HG03139 (cell line): ENCODE measurements at regions not wholly inside any gene's neighbourhood (a gene's known extent, or its start where the extent isn't known, plus 50 kb on each side); places are given as distances from the start of the nearest gene placed in this dataset.
A peak's percentile ranks its signal among the peaks of the same experiment; 100 is the strongest.

Experiments used
- ATAC-seq: cut with Tn5 transposase; IDR thresholded peaks from one replicate; pipeline ENCODE4 v1.9.1; 2021; ENCODE audit not compliant: unreplicated experiment

GRCh38 chr6:95142101-95142500, 435.2 kb upstream of the MANEA start:
- ATAC-seq = no peak

- no peak for ATAC-seq
Observed at GRCh38 chr6:95142661-95143335, 434.5 kb upstream of the MANEA start.

DNA sequence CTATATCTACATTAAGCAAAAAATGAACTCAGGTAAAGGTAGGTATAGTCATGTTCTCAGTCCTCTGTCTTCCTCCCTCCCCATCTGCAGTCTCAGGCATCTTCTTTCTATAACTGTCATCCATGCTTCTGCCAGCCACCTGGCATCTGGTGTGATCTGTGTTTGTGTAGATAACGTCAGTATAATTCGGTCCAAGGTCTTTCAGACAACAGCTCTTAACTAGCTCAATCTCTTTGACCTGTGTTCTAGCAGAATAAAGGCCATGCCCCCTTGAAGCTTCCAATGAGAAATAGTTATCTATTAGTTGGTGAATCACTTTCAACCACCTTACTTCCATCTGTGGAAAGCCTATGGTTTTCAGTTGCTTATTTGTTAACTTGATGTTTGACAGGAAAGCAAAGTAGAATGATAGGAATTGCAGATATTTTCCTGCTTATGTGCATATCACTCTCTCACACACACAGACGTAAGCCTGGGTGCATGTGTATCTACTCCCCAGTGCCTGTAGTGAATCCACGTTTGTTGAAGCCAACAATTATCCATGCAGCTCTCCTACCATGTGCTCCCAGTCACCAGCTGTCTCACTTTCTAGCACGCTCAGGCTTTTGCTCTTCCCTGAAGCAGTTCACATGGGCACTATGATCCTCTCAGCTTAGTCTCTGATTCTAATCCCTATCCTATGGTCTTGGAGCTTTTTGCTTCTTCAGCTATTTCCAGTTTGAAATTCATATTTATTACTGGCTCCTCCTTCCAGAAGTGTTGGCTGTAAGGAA, 433.7 kb upstream of the MANEA start:
- no peak for ATAC-seq

- ATAC-seq = no peak
Observed at GRCh38 chr6:95145457-95145856, 431.9 kb upstream of the MANEA start.

DNA sequence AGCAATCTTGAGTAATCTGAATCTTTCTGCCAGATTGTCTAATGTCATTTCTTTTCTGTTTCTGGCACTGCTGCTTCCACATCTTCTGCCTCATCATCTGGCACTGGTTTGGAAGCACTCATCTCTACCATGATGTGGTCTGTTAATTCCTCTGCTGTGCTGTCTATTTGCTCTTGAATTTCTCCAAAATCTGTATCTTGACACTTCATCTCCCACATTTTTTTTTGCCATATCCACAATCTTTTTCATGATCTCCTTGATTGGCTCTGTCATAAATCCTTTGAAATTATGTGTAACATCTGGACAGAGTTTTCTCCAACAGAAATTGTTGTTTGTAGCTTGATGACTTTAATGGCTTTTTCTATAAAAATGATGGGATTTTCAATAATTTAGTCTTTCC, 417.8 kb upstream of the MANEA start:
- ATAC-seq = no peak

DNA sequence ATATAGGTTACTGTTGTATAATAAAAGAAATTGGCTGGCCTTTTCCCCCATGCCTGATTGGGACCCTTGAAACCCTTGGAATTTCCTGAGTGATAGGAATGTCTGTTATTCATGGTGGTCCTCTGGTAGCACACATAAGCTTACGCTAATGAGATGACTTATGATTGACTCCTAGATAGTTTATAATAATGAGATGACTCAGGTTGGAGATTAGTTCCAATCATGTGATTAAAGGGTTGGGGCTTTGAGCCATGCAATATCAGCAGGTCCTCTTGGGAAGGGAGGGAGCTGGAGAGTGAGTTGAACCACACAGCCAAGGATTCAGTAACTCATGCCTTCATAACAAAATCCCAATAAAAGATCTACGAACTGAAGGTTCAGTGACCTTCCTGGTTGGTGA, 407.6 kb upstream of the MANEA start:
- ATAC-seq = no peak

DNA sequence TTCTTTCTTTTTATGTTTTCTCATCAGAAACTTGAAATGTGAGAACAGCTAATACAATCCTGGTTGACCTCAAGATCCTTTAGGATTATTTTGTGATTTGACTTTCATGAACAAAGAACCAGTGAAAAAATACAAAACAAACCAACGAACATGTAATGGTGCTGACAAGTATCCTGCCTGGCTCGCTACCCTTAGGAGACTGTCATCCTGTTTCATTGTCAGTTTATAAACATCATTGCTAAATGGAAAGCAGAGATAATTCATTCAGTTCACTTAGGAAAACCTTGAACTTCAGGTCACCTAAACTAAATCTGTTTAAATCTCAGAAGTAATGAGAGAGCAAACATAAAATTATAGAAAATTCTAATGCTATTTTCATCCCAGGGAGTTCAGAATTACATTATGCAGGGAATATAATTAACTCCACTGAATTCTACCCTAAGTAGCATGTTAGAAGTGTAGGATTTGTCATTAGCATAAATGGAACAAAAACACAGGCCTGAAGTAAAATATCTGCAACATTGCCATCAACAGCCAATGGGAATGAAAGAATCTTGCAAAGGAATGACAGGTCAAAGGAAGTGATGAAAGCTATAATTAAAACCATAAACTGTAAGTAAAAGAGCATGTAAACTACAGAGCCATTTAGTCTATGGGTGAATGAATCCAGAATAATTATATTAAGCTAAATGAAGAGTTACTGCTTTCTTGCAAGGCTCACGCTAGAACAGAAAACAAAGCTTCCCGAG, 401.2 kb upstream of the MANEA start:
- no peak for ATAC-seq

GRCh38 chr6:95185874-95186273, 391.5 kb upstream of the MANEA start:
- ATAC-seq = no peak

- no peak for ATAC-seq
Observed at GRCh38 chr6:95186710-95187109, 390.6 kb upstream of the MANEA start.

DNA sequence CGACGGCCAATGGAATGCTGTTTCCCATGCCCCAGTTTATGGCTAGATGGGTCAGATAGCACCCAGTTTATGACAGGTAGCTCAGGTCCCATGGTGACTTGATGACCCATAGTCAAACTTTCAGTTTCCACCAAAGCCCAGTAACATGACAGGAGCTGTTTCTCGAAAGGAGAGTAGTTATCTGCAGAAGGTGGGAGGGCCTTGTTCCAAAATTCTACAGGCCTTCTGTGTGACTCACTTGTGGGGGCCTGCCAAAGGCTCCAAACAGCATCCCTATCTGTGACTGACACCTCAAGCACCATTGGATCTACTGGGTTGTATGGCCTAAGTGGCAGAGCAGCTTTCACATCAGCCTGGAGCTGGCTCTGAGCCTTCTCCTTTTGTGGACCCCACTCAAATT, 379.7 kb upstream of the MANEA start:
- ATAC-seq = no peak

DNA sequence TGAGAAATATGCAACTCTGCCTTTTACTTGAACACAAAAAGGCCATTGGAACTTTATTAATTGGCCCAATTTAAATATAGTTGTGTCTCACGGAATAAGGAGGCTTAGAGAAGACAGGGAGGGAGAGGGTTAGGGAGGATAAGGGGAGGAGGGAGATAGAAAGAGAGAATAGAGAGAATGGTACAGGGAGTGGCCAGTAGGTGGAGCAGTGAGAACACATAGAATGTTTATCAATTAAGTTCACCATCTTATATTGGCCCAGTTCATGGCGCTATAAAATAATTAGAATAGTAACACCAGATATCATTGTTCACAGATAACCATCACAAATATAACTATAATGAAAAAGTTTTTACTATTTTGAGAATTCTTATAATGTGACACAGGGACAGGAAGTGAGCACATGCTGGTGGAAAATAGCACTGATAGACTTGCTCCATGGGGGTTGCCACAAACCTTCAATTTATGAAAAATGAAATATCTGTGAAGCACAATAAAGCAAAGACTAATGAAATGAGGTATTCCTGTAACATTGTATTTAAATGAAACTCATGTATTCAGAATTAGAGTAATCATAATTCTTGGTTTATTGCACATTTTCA, 374.1 kb upstream of the MANEA start:
- ATAC-seq = peak; percentile 96

GRCh38 chr6:95204178-95204577, 373.2 kb upstream of the MANEA start:
- ATAC-seq = no peak

GRCh38 chr6:95208621-95209020, 368.7 kb upstream of the MANEA start:
- ATAC-seq = no peak

DNA sequence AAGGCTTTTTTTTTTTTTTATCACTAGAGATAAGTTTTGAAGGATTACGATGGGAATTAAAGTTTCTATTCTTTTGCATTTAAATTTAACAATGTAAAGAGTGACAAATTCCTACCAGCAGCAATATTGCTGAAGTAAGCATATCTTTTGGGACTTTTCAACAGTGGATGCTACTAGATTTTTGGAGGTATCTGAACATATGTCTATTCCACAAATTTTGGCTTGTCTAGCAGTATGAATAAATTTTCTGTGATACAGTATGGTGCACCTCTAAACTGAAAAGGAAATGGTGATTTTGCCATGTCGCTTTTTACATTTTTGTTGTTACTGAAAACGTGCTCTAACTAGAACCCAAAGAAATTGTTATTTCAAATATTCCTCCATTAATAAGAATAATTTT, 368.3 kb upstream of the MANEA start:
- no peak for ATAC-seq

DNA sequence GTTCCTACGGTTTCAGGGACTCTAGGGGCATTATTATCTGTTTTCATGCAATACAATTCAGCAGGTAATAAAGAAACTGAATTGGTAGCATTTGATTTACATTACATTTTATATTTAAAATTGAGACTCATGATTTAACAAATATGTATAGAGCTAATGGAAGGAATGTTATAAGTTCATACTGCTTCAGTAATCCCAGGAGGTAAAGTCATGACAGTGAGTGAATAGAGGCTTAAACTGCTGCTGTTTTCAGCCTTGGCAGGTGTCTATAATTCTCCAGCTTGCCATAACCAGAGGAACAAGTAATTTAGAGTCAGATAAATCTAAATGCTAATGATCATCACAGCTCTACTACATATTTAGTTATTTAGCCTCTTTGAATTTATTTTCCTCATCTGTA, 360.8 kb upstream of the MANEA start:
- no peak for ATAC-seq

DNA sequence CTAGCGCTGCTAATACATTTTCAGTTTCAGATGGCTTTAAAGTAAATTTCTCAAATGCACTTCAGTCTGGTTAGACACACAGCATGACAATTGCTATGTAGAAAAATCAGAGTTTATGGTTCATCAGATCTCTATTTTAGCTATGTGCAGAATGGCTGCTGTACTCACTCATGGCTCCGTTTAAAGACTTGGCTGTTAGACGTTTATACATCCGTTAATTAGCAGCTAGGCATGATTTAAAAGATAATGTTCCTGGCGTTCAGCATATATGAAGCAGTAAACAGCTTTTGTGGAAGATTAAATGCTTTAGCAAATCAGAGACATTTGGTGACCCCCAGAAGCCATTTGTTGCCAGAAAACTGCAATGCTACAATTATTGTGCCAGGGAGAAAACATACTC, 350.0 kb upstream of the MANEA start:
- no peak for ATAC-seq

DNA sequence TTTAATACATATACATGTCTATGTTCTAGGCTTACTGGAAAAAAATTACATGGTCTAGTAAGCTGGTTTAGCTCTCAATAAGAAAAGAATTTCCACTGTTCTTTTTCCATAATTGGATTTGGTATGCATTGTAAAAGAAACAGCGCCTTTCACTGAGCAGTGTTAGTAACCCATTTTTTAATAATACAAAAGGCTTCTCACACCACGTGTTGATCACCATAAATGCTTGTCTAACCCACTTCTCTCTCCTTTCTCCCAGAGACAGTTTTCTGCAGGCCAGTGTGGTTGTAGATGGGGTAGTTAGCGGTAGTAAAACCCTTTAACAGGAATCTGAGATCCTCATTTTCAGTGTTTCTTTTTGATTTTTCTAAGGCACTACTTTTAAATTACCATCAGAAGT, 348.7 kb upstream of the MANEA start:
- no peak for ATAC-seq

GRCh38 chr6:95230071-95230740, 347.1 kb upstream of the MANEA start:
- ATAC-seq = no peak

DNA sequence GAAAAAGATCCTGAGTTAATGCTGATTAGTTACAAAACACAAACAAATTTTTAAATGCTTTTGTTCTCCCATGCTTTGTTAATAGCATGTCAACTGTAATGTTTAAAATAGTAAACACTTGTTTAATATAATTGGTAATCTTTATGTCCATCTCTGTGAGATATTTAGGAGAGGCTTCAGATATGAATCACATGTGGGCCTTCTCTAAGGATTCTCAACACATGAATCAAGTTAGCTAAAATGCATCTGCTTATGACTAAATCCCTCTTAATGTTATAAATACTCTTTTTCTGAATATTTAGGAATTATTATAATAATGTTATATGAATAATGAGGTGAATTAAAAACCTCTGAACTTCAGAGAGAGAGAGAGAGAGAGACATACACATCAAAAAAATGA, 345.9 kb upstream of the MANEA start:
- ATAC-seq = no peak

DNA sequence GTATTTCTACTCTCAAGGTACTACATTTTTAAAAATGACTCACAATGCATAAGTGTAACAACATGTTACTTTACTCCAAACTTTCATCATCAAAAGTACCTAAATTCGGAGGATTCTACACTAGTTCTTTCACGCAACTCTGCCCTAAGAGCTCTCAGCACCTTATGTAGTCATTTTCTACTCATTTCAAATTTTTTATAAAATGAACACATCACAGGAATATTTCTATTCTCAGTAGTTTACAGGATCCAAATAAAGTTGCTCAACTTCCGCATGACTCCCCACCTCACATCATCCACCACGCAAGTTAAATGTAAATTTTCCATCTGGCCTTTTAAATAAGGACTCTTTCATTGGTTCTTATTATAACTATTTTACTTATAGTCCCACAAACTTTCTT, 344.9 kb upstream of the MANEA start:
- no peak for ATAC-seq

DNA sequence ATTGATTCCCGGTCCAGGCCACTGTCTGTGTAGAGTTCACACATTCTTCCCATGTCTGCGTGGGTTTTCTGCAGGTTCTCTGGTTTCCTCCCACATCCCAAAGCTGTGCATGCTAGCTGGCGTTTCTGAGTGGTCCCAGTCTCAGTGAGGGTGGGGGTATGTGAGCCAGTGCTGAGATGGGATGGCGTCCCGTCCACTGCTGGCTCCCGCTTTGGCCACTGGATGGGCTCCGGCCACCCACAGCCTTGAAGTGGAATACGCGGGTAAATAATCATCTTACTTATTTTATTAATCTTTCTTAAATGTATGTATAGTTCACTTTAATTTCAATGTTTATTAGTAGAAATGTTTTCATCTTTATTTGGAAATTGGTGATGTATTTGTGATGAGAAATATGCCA, 343.5 kb upstream of the MANEA start:
- ATAC-seq = no peak
